Astrocyte of the cerebellum (primary cell): ENCODE measurements at regions not wholly inside any gene's neighbourhood (a gene's known extent, or its start where the extent isn't known, plus 50 kb on each side); places are given as distances from the start of the nearest gene placed in this dataset.
"Not testable (repeated sequence)": the region's sequence is repeated elsewhere in the genome, so short reads cannot be mapped to it uniquely, and the experiment has no call there.

Experiments
- DNase-seq: peaks from one replicate; pipeline ENCODE4 v3.0.0-alpha.2; 2011; ENCODE audit warnings: low read depth
- H3K4me3 ChIP-seq: 2 replicates; pipeline ENCODE4 v1.5.1; 2011; ENCODE audit warnings: mild to moderate bottlenecking, low read depth, low read length, moderate library complexity
- CTCF ChIP-seq: IDR thresholded peaks from 2 replicates; pipeline ENCODE4 v1.5.1; 2012; ENCODE audit warnings: low read length, low read depth, moderate library complexity, mild to moderate bottlenecking; ENCODE audit errors: missing control alignments
- in situ Hi-C: cut with HindIII; loops from 2 replicates; pipeline ENCODE4 v1.10.0; 2017; ENCODE audit warnings: low sequenced_read_pairs

- DNase-seq, result no peak
- in situ Hi-C loops, result no loop called here
- no peak for TF ChIP-seq CTCF
- H3K4me3 ChIP-seq, result no peak overlapping the region
These were observed 78.9 kb upstream of the BEND6 start for GRCh38 chr6:56875961-56876360.

GRCh38 chr6:56875523-56875922 is 79.4 kb upstream of the BEND6 start:
- H3K4me3 ChIP-seq, result no peak overlapping the region
- TF ChIP-seq CTCF, result no peak
- DNase-seq, result no peak
- in situ Hi-C loops, result no loop called here

GRCh38 chr6:56874328-56874727 is 80.6 kb upstream of the BEND6 start:
- H3K4me3 ChIP-seq, result no peak overlapping the region
- in situ Hi-C loops, result no loop called here
- no peak for TF ChIP-seq CTCF
- DNase-seq, result no peak

GRCh38 chr6:56870053-56870452 is 84.9 kb upstream of the BEND6 start:
- H3K4me3 ChIP-seq, in situ Hi-C loops, DNase-seq: not testable (repeated sequence)

- TF ChIP-seq CTCF, result no peak
- in situ Hi-C loops, result no loop called here
- no peak for DNase-seq
- H3K4me3 ChIP-seq, result no peak overlapping the region
These were observed 85.6 kb upstream of the BEND6 start for GRCh38 chr6:56869346-56869745.

- no peak for DNase-seq
- no peak for TF ChIP-seq CTCF
- in situ Hi-C loops, result no loop called here
- no peak overlapping the region for H3K4me3 ChIP-seq
These were observed 86.2 kb upstream of the BEND6 start for GRCh38 chr6:56868687-56869086.

- no peak for DNase-seq
- no peak overlapping the region for H3K4me3 ChIP-seq
- no peak for TF ChIP-seq CTCF
- in situ Hi-C loops, result no loop called here
These were observed 87.9 kb upstream of the BEND6 start for GRCh38 chr6:56866917-56867522.
